WI38 (cell line): ENCODE measurements at regions not wholly inside any gene's neighbourhood (a gene's known extent, or its start where the extent isn't known, plus 50 kb on each side); places are given as distances from the start of the nearest gene placed in this dataset.

Experiments
- H3K4me3 ChIP-seq: 2 replicates; pipeline ENCODE4 v1.5.1; 2011; ENCODE audit warnings: low read depth, mild to moderate bottlenecking, control low read depth, low read length
- CTCF ChIP-seq: IDR thresholded peaks from 2 replicates; pipeline ENCODE4 v1.5.1; 2012; ENCODE audit warnings: low read depth, mild to moderate bottlenecking, control low read depth, low read length

- H3K4me3 ChIP-seq = no peak overlapping the region
- TF ChIP-seq CTCF = no peak
Observed at GRCh38 chr17:51572115-51572514, 311.8 kb downstream of the UTP18 start.
